Muscle of back (tissue), 3 donors: ENCODE measurements at regions not wholly inside any gene's neighbourhood (a gene's known extent, or its start where the extent isn't known, plus 50 kb on each side); places are given as distances from the start of the nearest gene placed in this dataset.
A peak's percentile ranks its signal among the peaks of the same experiment; 100 is the strongest.

ENCODE experiments used
- DNase-seq, 3 donors: peaks; one replicate each; pipeline versions ENCODE4 v3.0.0 to v3.0.0-alpha.2; 2013

- no peak for DNase-seq
Measured at GRCh38 chr10:107417446-107417845, 252.9 kb upstream of the SORCS1 start.

- DNase-seq: no peak
Measured at GRCh38 chr10:107415446-107415845, 250.9 kb upstream of the SORCS1 start.

- no peak for DNase-seq
Measured at GRCh38 chr10:107413971-107414370, 249.5 kb upstream of the SORCS1 start.

- DNase-seq: peak; percentile 0 to 28 (median 10)
Measured at GRCh38 chr10:107409522-107409921, 245.0 kb upstream of the SORCS1 start.

GRCh38 chr10:107398115-107398514 lies 233.6 kb upstream of the SORCS1 start:
- no peak for DNase-seq

- no peak for DNase-seq
Measured at GRCh38 chr10:107391901-107392300, 227.4 kb upstream of the SORCS1 start.

- no peak for DNase-seq
Measured at GRCh38 chr10:107390563-107390962, 226.1 kb upstream of the SORCS1 start.

GRCh38 chr10:107383357-107383756 lies 218.9 kb upstream of the SORCS1 start:
- no peak for DNase-seq

- no peak for DNase-seq
Measured at GRCh38 chr10:107379601-107380000, 215.1 kb upstream of the SORCS1 start.

- no peak for DNase-seq
Measured at GRCh38 chr10:107371801-107372200, 207.3 kb upstream of the SORCS1 start.

GRCh38 chr10:107364872-107365271 lies 200.4 kb upstream of the SORCS1 start:
- DNase-seq: no peak

GRCh38 chr10:107362306-107362705 lies 197.8 kb upstream of the SORCS1 start:
- DNase-seq: no peak

GRCh38 chr10:107357033-107357432 lies 192.5 kb upstream of the SORCS1 start:
- DNase-seq: no peak

- no peak for DNase-seq
Measured at GRCh38 chr10:107356396-107356795, 191.9 kb upstream of the SORCS1 start.

- no peak for DNase-seq
Measured at GRCh38 chr10:107342711-107343110, 178.2 kb upstream of the SORCS1 start.

GRCh38 chr10:107341281-107341680 lies 176.8 kb upstream of the SORCS1 start:
- DNase-seq: no peak

- DNase-seq: no peak
Measured at GRCh38 chr10:107340326-107340725, 175.8 kb upstream of the SORCS1 start.

GRCh38 chr10:107336061-107336460 lies 171.6 kb upstream of the SORCS1 start:
- DNase-seq: no peak

- DNase-seq: no peak
Measured at GRCh38 chr10:107317592-107317991, 153.1 kb upstream of the SORCS1 start.

GRCh38 chr10:107303203-107303602 lies 138.7 kb upstream of the SORCS1 start:
- DNase-seq: no peak

GRCh38 chr10:107299606-107300005 lies 135.1 kb upstream of the SORCS1 start:
- DNase-seq: no peak

- DNase-seq: no peak
Measured at GRCh38 chr10:107284187-107284586, 119.7 kb upstream of the SORCS1 start.

- no peak for DNase-seq
Measured at GRCh38 chr10:107280293-107280692, 115.8 kb upstream of the SORCS1 start.

GRCh38 chr10:107277591-107277990 lies 113.1 kb upstream of the SORCS1 start:
- no peak for DNase-seq

- DNase-seq: no peak
Measured at GRCh38 chr10:107275806-107276205, 111.3 kb upstream of the SORCS1 start.
